Thyroid gland (tissue), 4 donors: ENCODE measurements at regions not wholly inside any gene's neighbourhood (a gene's known extent, or its start where the extent isn't known, plus 50 kb on each side); places are given as distances from the start of the nearest gene placed in this dataset.

ENCODE experiments used
- CTCF ChIP-seq, 6 experiments: fragments of 200-600 bp in 3 of 6; fragments of 450-650 bp in 3 of 6; sonication (generic) in 3 of 6; IDR thresholded peaks; one replicate each; pipeline ENCODE4 v1.5.1; 2016 to 2019; ENCODE audit warnings: antibody characterized with exemption in 6 of 6, mild to moderate bottlenecking in 2 of 6, inconsistent platforms in 1 of 6, moderate library complexity in 1 of 6
- POLR2A ChIP-seq, 2 donors: fragments of 450-650 bp; IDR thresholded peaks; one replicate each; pipeline ENCODE4 v1.6.1; 2017; ENCODE audit warnings: antibody characterized with exemption in 2 of 2, mild to moderate bottlenecking in 2 of 2, moderate library complexity in 1 of 2

GRCh38 chr13:40422588-40423235, 243.7 kb downstream of the FOXO1 start:
- no peak for TF ChIP-seq CTCF (IDR thresholded peaks at IDR 0.05)
- TF ChIP-seq POLR2A (IDR thresholded peaks at IDR 0.05) = no peak
